CD4-positive, CD25-positive, alpha-beta regulatory T cell (primary cell): ENCODE measurements at regions not wholly inside any gene's neighbourhood (a gene's known extent, or its start where the extent isn't known, plus 50 kb on each side); places are given as distances from the start of the nearest gene placed in this dataset.

Experiments used
- ATAC-seq, 2 donors: fragments of 150-1000 bp; cut with Tn5 transposase; one replicate each; pipeline ENCODE4 v1.10.0; 2021; ENCODE audit warnings: low read depth in 2 of 2, moderate number of reproducible peaks in 2 of 2, moderate library complexity in 1 of 2
- DNase-seq, 3 donors: peaks; one replicate each; pipeline versions ENCODE4 v3.0.0 to v3.0.0-alpha.2; 2012 to 2022; ENCODE audit warnings: mixed read lengths in 1 of 3
- H3K27ac ChIP-seq: one replicate; pipeline ENCODE4 v1.7.0; 2013; ENCODE audit warnings: mild to moderate bottlenecking, low read length; ENCODE audit not compliant: insufficient read depth, poor library complexity, severe bottlenecking
- H3K27me3 ChIP-seq: one replicate; pipeline ENCODE4 v1.7.0; 2013; ENCODE audit warnings: low read length; ENCODE audit not compliant: control insufficient read depth, insufficient read depth
- H3K36me3 ChIP-seq: one replicate; pipeline ENCODE4 v1.7.0; 2013; ENCODE audit warnings: mild to moderate bottlenecking, low read length, moderate library complexity; ENCODE audit not compliant: control insufficient read depth, insufficient read depth
- H3K4me1 ChIP-seq: 2 replicates; pipeline ENCODE4 v1.7.0; 2013; ENCODE audit warnings: mild to moderate bottlenecking, low read length; ENCODE audit not compliant: insufficient read depth, control insufficient read depth, poor library complexity, severe bottlenecking
- H3K4me3 ChIP-seq: one replicate; pipeline ENCODE4 v1.7.0; 2013; ENCODE audit warnings: low read depth, mild to moderate bottlenecking, low read length, moderate library complexity
- H3K9me3 ChIP-seq, 2 experiments: 1 replicate in 1 of 2; 2 replicates in 1 of 2; pipeline ENCODE4 v1.7.0; 2013; ENCODE audit warnings: low read length in 2 of 2, mild to moderate bottlenecking in 1 of 2, moderate library complexity in 1 of 2; ENCODE audit not compliant: control insufficient read depth in 2 of 2
- H3K27ac Mint-ChIP-seq, 3 donors: one replicate each; pipeline ENCODE4 v1.8.0; 2020 to 2022; ENCODE audit warnings: mild to moderate bottlenecking in 3 of 3, mixed read lengths in 3 of 3, moderate library complexity in 2 of 3
- H3K27me3 Mint-ChIP-seq: one replicate; pipeline ENCODE4 v1.8.0; 2022; ENCODE audit warnings: mild to moderate bottlenecking, mixed read lengths
- H3K36me3 Mint-ChIP-seq: one replicate; pipeline ENCODE4 v1.8.0; 2020; ENCODE audit warnings: mixed read lengths
- H3K4me1 Mint-ChIP-seq, 4 donors: one replicate each; pipeline ENCODE4 v1.8.0; 2020 to 2022; ENCODE audit warnings: mixed read lengths in 4 of 4, mild to moderate bottlenecking in 1 of 4
- H3K4me3 Mint-ChIP-seq, 4 donors: one replicate each; pipeline ENCODE4 v1.8.0; 2020 to 2022; ENCODE audit warnings: mild to moderate bottlenecking in 4 of 4, mixed read lengths in 4 of 4, moderate library complexity in 3 of 4
- H3K9me3 Mint-ChIP-seq, 7 donors: one replicate each; pipeline ENCODE4 v1.8.0; 2020 to 2022; ENCODE audit warnings: mixed read lengths in 7 of 7, mild to moderate bottlenecking in 3 of 7, moderate library complexity in 2 of 7

- Histone ChIP-seq H3K4me3 (no peak overlapping the region), H3K9me3 (no peaks in the 10 kb centered on the region), H3K27me3 (no peaks in the 10 kb centered on the region), H3K36me3 (no peaks in the 10 kb centered on the region), H3K27ac (no peak overlapping the region), H3K4me1 (no peaks in the 10 kb centered on the region)
- Mint-ChIP-seq H3K4me1 (no peaks in the 10 kb centered on the region), H3K9me3 (no peaks in the 10 kb centered on the region), H3K36me3 (no peaks in the 10 kb centered on the region), H3K4me3 (no peak overlapping the region), H3K27ac (no peak overlapping the region), H3K27me3 (no peaks in the 10 kb centered on the region)
- ATAC-seq (no peak), DNase-seq (no peak)
Measured at GRCh38 chr1:232437510-232437909, 192.4 kb downstream of the SIPA1L2 start.

- no peak for DNase-seq
- H3K4me1 ChIP-seq = no peaks in the 10 kb centered on the region
Measured at GRCh38 chr1:232435729-232436128, 194.2 kb downstream of the SIPA1L2 start.

GRCh38 chr1:232432313-232432712, 197.6 kb downstream of the SIPA1L2 start:
- H3K27me3 ChIP-seq = no peaks in the 10 kb centered on the region
- no peak overlapping the region for H3K4me3 Mint-ChIP-seq
- no peaks in the 10 kb centered on the region for H3K4me1 ChIP-seq
- DNase-seq (no peak), ATAC-seq (no peak)
- no peaks in the 10 kb centered on the region for H3K9me3 ChIP-seq
- H3K36me3 Mint-ChIP-seq = no peaks in the 10 kb centered on the region
- no peak overlapping the region for H3K27ac Mint-ChIP-seq
- H3K4me3 ChIP-seq = no peak overlapping the region
- H3K4me1 Mint-ChIP-seq = no peaks in the 10 kb centered on the region
- no peaks in the 10 kb centered on the region for H3K36me3 ChIP-seq
- no peaks in the 10 kb centered on the region for H3K9me3 Mint-ChIP-seq
- H3K27me3 Mint-ChIP-seq = peaks cover 5% of the 10 kb centered on the region
- no peak overlapping the region for H3K27ac ChIP-seq

More at GRCh38 chr1:232435729-232436128, 194.2 kb downstream of the SIPA1L2 start:
- no peaks in the 10 kb centered on the region for H3K9me3 ChIP-seq
- no peaks in the 10 kb centered on the region for H3K4me1 Mint-ChIP-seq
- H3K27me3 ChIP-seq = no peaks in the 10 kb centered on the region
- no peak overlapping the region for H3K4me3 ChIP-seq
- H3K4me3 Mint-ChIP-seq = no peak overlapping the region
- ATAC-seq = no peak
- no peaks in the 10 kb centered on the region for H3K36me3 ChIP-seq
- no peak overlapping the region for H3K27ac Mint-ChIP-seq
- H3K27me3 Mint-ChIP-seq = peaks cover 2% of the 10 kb centered on the region
- no peak overlapping the region for H3K27ac ChIP-seq
- H3K36me3 Mint-ChIP-seq = no peaks in the 10 kb centered on the region
- H3K9me3 Mint-ChIP-seq = no peaks in the 10 kb centered on the region

- no peak overlapping the region for H3K4me3 ChIP-seq
- H3K27ac Mint-ChIP-seq = no peak overlapping the region
- ATAC-seq = no peak
- no peaks in the 10 kb centered on the region for H3K4me1 ChIP-seq
- no peaks in the 10 kb centered on the region for H3K36me3 Mint-ChIP-seq
- H3K27ac ChIP-seq = no peak overlapping the region
- no peaks in the 10 kb centered on the region for H3K9me3 Mint-ChIP-seq
- no peak overlapping the region for H3K4me3 Mint-ChIP-seq
- no peaks in the 10 kb centered on the region for H3K36me3 ChIP-seq
- no peaks in the 10 kb centered on the region for H3K9me3 ChIP-seq
- no peak for DNase-seq
- H3K4me1 Mint-ChIP-seq = no peaks in the 10 kb centered on the region
- no peaks in the 10 kb centered on the region for H3K27me3 ChIP-seq
- H3K27me3 Mint-ChIP-seq = peaks cover 5% of the 10 kb centered on the region
Measured at GRCh38 chr1:232431748-232432147, 198.2 kb downstream of the SIPA1L2 start.

GRCh38 chr1:232431326-232431725, 198.6 kb downstream of the SIPA1L2 start:
- Histone ChIP-seq H3K4me3 (no peak overlapping the region), H3K36me3 (no peaks in the 10 kb centered on the region), H3K4me1 (no peaks in the 10 kb centered on the region), H3K9me3 (no peaks in the 10 kb centered on the region), H3K27me3 (no peaks in the 10 kb centered on the region), H3K27ac (no peak overlapping the region)
- no peaks in the 10 kb centered on the region for H3K9me3 Mint-ChIP-seq
- H3K27ac Mint-ChIP-seq = no peak overlapping the region
- no peak overlapping the region for H3K4me3 Mint-ChIP-seq
- no peak for DNase-seq
- no peak for ATAC-seq
- H3K36me3 Mint-ChIP-seq = no peaks in the 10 kb centered on the region
- peaks cover 5% of the 10 kb centered on the region for H3K27me3 Mint-ChIP-seq
- H3K4me1 Mint-ChIP-seq = no peaks in the 10 kb centered on the region

GRCh38 chr1:232430467-232430866, 199.5 kb downstream of the SIPA1L2 start:
- H3K9me3 ChIP-seq = no peaks in the 10 kb centered on the region
- no peak overlapping the region for H3K27ac Mint-ChIP-seq
- no peaks in the 10 kb centered on the region for H3K36me3 ChIP-seq
- H3K36me3 Mint-ChIP-seq = no peaks in the 10 kb centered on the region
- H3K27ac ChIP-seq = no peak overlapping the region
- no peaks in the 10 kb centered on the region for H3K4me1 Mint-ChIP-seq
- no peaks in the 10 kb centered on the region for H3K9me3 Mint-ChIP-seq
- no peak overlapping the region for H3K4me3 ChIP-seq
- ATAC-seq (no peak), DNase-seq (no peak)
- H3K27me3 Mint-ChIP-seq = peaks cover 5% of the 10 kb centered on the region
- no peaks in the 10 kb centered on the region for H3K27me3 ChIP-seq
- no peak overlapping the region for H3K4me3 Mint-ChIP-seq
- no peaks in the 10 kb centered on the region for H3K4me1 ChIP-seq

- DNase-seq = no peak
- H3K4me1 Mint-ChIP-seq = no peaks in the 10 kb centered on the region
- H3K9me3 Mint-ChIP-seq = no peaks in the 10 kb centered on the region
- Histone ChIP-seq H3K36me3 (no peaks in the 10 kb centered on the region), H3K27ac (no peak overlapping the region), H3K4me3 (no peak overlapping the region), H3K4me1 (no peaks in the 10 kb centered on the region), H3K27me3 (no peaks in the 10 kb centered on the region), H3K9me3 (no peaks in the 10 kb centered on the region)
- H3K27me3 Mint-ChIP-seq = peaks cover 5% of the 10 kb centered on the region
- ATAC-seq = no peak
- H3K4me3 Mint-ChIP-seq = no peak overlapping the region
- H3K36me3 Mint-ChIP-seq = no peaks in the 10 kb centered on the region
- no peak overlapping the region for H3K27ac Mint-ChIP-seq
Measured at GRCh38 chr1:232428786-232429530, 201.0 kb downstream of the SIPA1L2 start.

GRCh38 chr1:232428036-232428645, 201.8 kb downstream of the SIPA1L2 start:
- no peaks in the 10 kb centered on the region for H3K36me3 Mint-ChIP-seq

More at GRCh38 chr1:232428036-232428645, 201.8 kb downstream of the SIPA1L2 start:
- Mint-ChIP-seq H3K27ac (no peak overlapping the region), H3K4me3 (no peak overlapping the region), H3K4me1 (no peaks in the 10 kb centered on the region), H3K27me3 (peaks cover 5% of the 10 kb centered on the region), H3K9me3 (no peaks in the 10 kb centered on the region)
- H3K4me3 ChIP-seq = no peak overlapping the region
- no peak overlapping the region for H3K27ac ChIP-seq
- H3K4me1 ChIP-seq = no peaks in the 10 kb centered on the region
- ATAC-seq (no peak), DNase-seq (no peak)
- no peaks in the 10 kb centered on the region for H3K27me3 ChIP-seq
- H3K36me3 ChIP-seq = no peaks in the 10 kb centered on the region
- no peaks in the 10 kb centered on the region for H3K9me3 ChIP-seq
